DND-41 (cell line): ENCODE measurements at regions not wholly inside any gene's neighbourhood (a gene's known extent, or its start where the extent isn't known, plus 50 kb on each side); places are given as distances from the start of the nearest gene placed in this dataset.

Experiments used
- ATAC-seq: fragments of 200-7000 bp; cut with Tn5 transposase; 3 replicates; pipeline ENCODE4 v1.9.1; 2021; ENCODE audit warnings: low read depth; ENCODE audit not compliant: insufficient read depth
- DNase-seq: peaks from one replicate; pipeline ENCODE4 v3.0.0-alpha.2; 2020
- H2AFZ ChIP-seq: 2 replicates; pipeline ENCODE4 v1.6.0; 2012; ENCODE audit warnings: low read depth, low read length
- H3K27ac ChIP-seq: 2 replicates; pipeline ENCODE4 v1.5.1; 2012; ENCODE audit warnings: low read length, inconsistent platforms
- H3K27me3 ChIP-seq: fragments of 200-600 bp; sonication (generic); 2 replicates; pipeline ENCODE4 v1.6.0; 2012; ENCODE audit warnings: low read length, mild to moderate bottlenecking, inconsistent platforms; ENCODE audit not compliant: insufficient read depth, poor library complexity
- H3K36me3 ChIP-seq: 2 replicates; pipeline ENCODE4 v1.5.1; 2012; ENCODE audit warnings: low read length, inconsistent platforms; ENCODE audit not compliant: insufficient read depth
- H3K4me1 ChIP-seq: 2 replicates; pipeline ENCODE4 v1.5.1; 2012; ENCODE audit warnings: mild to moderate bottlenecking, low read length; ENCODE audit not compliant: insufficient read depth
- H3K4me2 ChIP-seq: 2 replicates; pipeline ENCODE4 v1.6.0; 2012; ENCODE audit warnings: mild to moderate bottlenecking, moderate library complexity, low read length, inconsistent platforms; ENCODE audit not compliant: insufficient read depth
- H3K4me3 ChIP-seq, 2 experiments: fragments of 200-600 bp in 1 of 2; shearing (Covaris generic) in 1 of 2; 2 replicates each; pipeline ENCODE4 v1.5.1; 2012 to 2016; ENCODE audit warnings: inconsistent platforms in 2 of 2, low read length in 2 of 2, mild to moderate bottlenecking in 2 of 2, low read depth in 1 of 2, moderate library complexity in 1 of 2
- H3K79me2 ChIP-seq: 2 replicates; pipeline ENCODE4 v1.6.0; 2012; ENCODE audit warnings: low read length, inconsistent platforms; ENCODE audit not compliant: insufficient read depth
- H3K9ac ChIP-seq: 2 replicates; pipeline ENCODE4 v1.6.0; 2012; ENCODE audit warnings: low read depth, mild to moderate bottlenecking, inconsistent platforms, low read length, moderate library complexity
- H3K9me3 ChIP-seq: 2 replicates; pipeline ENCODE4 v1.5.1; 2012; ENCODE audit warnings: low read length, moderate library complexity, mild to moderate bottlenecking, inconsistent platforms; ENCODE audit not compliant: insufficient read depth, severe bottlenecking
- H4K20me1 ChIP-seq: 2 replicates; pipeline ENCODE4 v1.6.0; 2012; ENCODE audit warnings: low read length; ENCODE audit not compliant: insufficient read depth
- CTCF ChIP-seq: IDR thresholded peaks from 2 replicates; pipeline ENCODE4 v1.5.1; 2012; ENCODE audit warnings: borderline replicate concordance, low read length, moderate library complexity, mild to moderate bottlenecking; ENCODE audit not compliant: poor library complexity, severe bottlenecking; ENCODE audit errors: extremely low read depth
- EZH2 ChIP-seq: IDR thresholded peaks from 3 replicates; pipeline ENCODE4 v1.6.1; 2012; ENCODE audit warnings: borderline replicate concordance, low read depth, mild to moderate bottlenecking, moderate library complexity, low read length, inconsistent platforms; ENCODE audit not compliant: severe bottlenecking

- H3K36me3 ChIP-seq: no peaks in the 10 kb centered on the region
- H3K9ac ChIP-seq: no peak overlapping the region
- H3K27ac ChIP-seq: no peak overlapping the region
- no peak overlapping the region for H3K4me3 ChIP-seq
- no peaks in the 10 kb centered on the region for H3K9me3 ChIP-seq
- no peak overlapping the region for H2AFZ ChIP-seq
- ATAC-seq: no peak
- H4K20me1 ChIP-seq: no peaks in the 10 kb centered on the region
- no peaks in the 10 kb centered on the region for H3K79me2 ChIP-seq
- TF ChIP-seq CTCF (no peak), EZH2 (no peak)
- no peaks in the 10 kb centered on the region for H3K4me1 ChIP-seq
- no peak for DNase-seq
- no peak overlapping the region for H3K4me2 ChIP-seq
- no peaks in the 10 kb centered on the region for H3K27me3 ChIP-seq
These were observed 52.2 kb upstream of the FAT1 start for GRCh38 chr4:186775902-186776301.

GRCh38 chr4:186778134-186778533 lies 54.5 kb upstream of the FAT1 start:
- Histone ChIP-seq H3K79me2 (no peaks in the 10 kb centered on the region), H3K9me3 (no peaks in the 10 kb centered on the region), H3K27ac (no peak overlapping the region), H3K27me3 (no peaks in the 10 kb centered on the region), H3K4me1 (no peaks in the 10 kb centered on the region), H4K20me1 (no peaks in the 10 kb centered on the region), H3K9ac (no peak overlapping the region), H3K4me3 (no peak overlapping the region), H2AFZ (no peak overlapping the region), H3K36me3 (no peaks in the 10 kb centered on the region), H3K4me2 (no peak overlapping the region)
- TF ChIP-seq CTCF: no peak
- no peak for TF ChIP-seq EZH2
- no peak for DNase-seq
- no peak for ATAC-seq

GRCh38 chr4:186780291-186781031 lies 56.8 kb upstream of the FAT1 start:
- ATAC-seq (no peak), DNase-seq (no peak)
- no peak for TF ChIP-seq EZH2
- no peak for TF ChIP-seq CTCF
- no peaks in the 10 kb centered on the region for H4K20me1 ChIP-seq
- H3K27ac ChIP-seq: no peak overlapping the region
- H3K4me2 ChIP-seq: no peak overlapping the region
- no peaks in the 10 kb centered on the region for H3K27me3 ChIP-seq
- H3K4me1 ChIP-seq: no peaks in the 10 kb centered on the region
- no peaks in the 10 kb centered on the region for H3K9me3 ChIP-seq
- H2AFZ ChIP-seq: no peak overlapping the region
- H3K79me2 ChIP-seq: no peaks in the 10 kb centered on the region
- H3K36me3 ChIP-seq: no peaks in the 10 kb centered on the region
- no peak overlapping the region for H3K4me3 ChIP-seq
- no peak overlapping the region for H3K9ac ChIP-seq
